ENCODE measurements at regions not wholly inside any gene's neighbourhood (a gene's known extent, or its start where the extent isn't known, plus 50 kb on each side); places are given as distances from the start of the nearest gene placed in this dataset.

GRCh38 chr11:113528982-113529381 is 53.8 kb upstream of the DRD2 start:
- Histone ChIP-seq H3K9me3 (ENCODE audit: control insufficient read depth, insufficient read depth, low read depth, low read length) (no peaks in the 10 kb centered on the region), H3K4me3 (ENCODE audit: low read depth in 2 of 2, low read length in 2 of 2) (no peak overlapping the region), H3K36me3 (ENCODE audit: control insufficient read depth, insufficient read depth, low read length) (no peaks in the 10 kb centered on the region), H3K27ac (ENCODE audit: low read length) (no peak overlapping the region), H3K27me3 (ENCODE audit: control insufficient read depth, insufficient read depth, low read length) (peaks cover under 1% of the 10 kb centered on the region; the same call in 1 of the 2 replicates), H3K4me1 (ENCODE audit: control insufficient read depth, insufficient read depth, low read length) (no peaks in the 10 kb centered on the region)
- DNase-seq (ENCODE audit: low read depth, low spot score) = no peak
- POLR2A ChIA-PET = no interaction called here
- no peak for ATAC-seq
- CTCF ChIA-PET = no interaction called here
- BruUV-seq (replicated peaks) = no TSS peak
- no peak for TF ChIP-seq POLR2AphosphoS5 (IDR thresholded peaks at IDR 0.05; ENCODE audit: low read depth, low read length)
- TF ChIP-seq SIN3A (IDR thresholded peaks at IDR 0.05; ENCODE audit: borderline replicate concordance, insufficient read depth, low read depth, low read length) = no peak
- no peak for TF ChIP-seq TCF7L2 (IDR thresholded peaks at IDR 0.05; ENCODE audit: low read depth, low read length)
- no peak for TF ChIP-seq REST (IDR thresholded peaks at IDR 0.05; ENCODE audit: insufficient read depth in 1 of 2, low read depth in 2 of 2, low read length in 1 of 2)
- TF ChIP-seq, protein P1, sequence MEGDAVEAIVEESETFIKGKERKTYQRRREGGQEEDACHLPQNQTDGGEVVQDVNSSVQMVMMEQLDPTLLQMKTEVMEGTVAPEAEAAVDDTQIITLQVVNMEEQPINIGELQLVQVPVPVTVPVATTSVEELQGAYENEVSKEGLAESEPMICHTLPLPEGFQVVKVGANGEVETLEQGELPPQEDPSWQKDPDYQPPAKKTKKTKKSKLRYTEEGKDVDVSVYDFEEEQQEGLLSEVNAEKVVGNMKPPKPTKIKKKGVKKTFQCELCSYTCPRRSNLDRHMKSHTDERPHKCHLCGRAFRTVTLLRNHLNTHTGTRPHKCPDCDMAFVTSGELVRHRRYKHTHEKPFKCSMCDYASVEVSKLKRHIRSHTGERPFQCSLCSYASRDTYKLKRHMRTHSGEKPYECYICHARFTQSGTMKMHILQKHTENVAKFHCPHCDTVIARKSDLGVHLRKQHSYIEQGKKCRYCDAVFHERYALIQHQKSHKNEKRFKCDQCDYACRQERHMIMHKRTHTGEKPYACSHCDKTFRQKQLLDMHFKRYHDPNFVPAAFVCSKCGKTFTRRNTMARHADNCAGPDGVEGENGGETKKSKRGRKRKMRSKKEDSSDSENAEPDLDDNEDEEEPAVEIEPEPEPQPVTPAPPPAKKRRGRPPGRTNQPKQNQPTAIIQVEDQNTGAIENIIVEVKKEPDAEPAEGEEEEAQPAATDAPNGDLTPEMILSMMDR (IDR thresholded peaks at IDR 0.05) = no peak
- in situ Hi-C loops (cut with HindIII; ENCODE audit: low pct_unique_long_range_greater_than_20kb, low sequenced_read_pairs) (no loop called here), intact Hi-C loops (cut with micrococcal nuclease; ENCODE audit: unreplicated experiment) (no loop called here)

- Histone ChIP-seq H3K27ac (ENCODE audit: low read length) (no peak overlapping the region), H3K36me3 (ENCODE audit: control insufficient read depth, insufficient read depth, low read length) (no peaks in the 10 kb centered on the region), H3K9me3 (ENCODE audit: control insufficient read depth, insufficient read depth, low read depth, low read length) (no peaks in the 10 kb centered on the region), H3K4me3 (ENCODE audit: low read depth in 2 of 2, low read length in 2 of 2) (no peak overlapping the region), H3K4me1 (ENCODE audit: control insufficient read depth, insufficient read depth, low read length) (no peaks in the 10 kb centered on the region), H3K27me3 (ENCODE audit: control insufficient read depth, insufficient read depth, low read length) (no peaks in the 10 kb centered on the region; the same call in 1 of the 2 replicates)
- TF ChIP-seq TCF7L2 (IDR thresholded peaks at IDR 0.05; ENCODE audit: low read depth, low read length) = no peak
- no peak for TF ChIP-seq POLR2AphosphoS5 (IDR thresholded peaks at IDR 0.05; ENCODE audit: low read depth, low read length)
- TF ChIP-seq, protein P1 (IDR thresholded peaks at IDR 0.05) = no peak
- TF ChIP-seq REST (IDR thresholded peaks at IDR 0.05; ENCODE audit: insufficient read depth in 1 of 2, low read depth in 2 of 2, low read length in 1 of 2) = no peak
- TF ChIP-seq SIN3A (IDR thresholded peaks at IDR 0.05; ENCODE audit: borderline replicate concordance, insufficient read depth, low read depth, low read length) = no peak
- intact Hi-C loops (cut with micrococcal nuclease; ENCODE audit: unreplicated experiment) = no loop called here
- in situ Hi-C loops (cut with HindIII; ENCODE audit: low pct_unique_long_range_greater_than_20kb, low sequenced_read_pairs) = no loop called here
- BruUV-seq (replicated peaks) = no TSS peak
- POLR2A ChIA-PET = no interaction called here
- no peak for DNase-seq (ENCODE audit: low read depth, low spot score)
- CTCF ChIA-PET = no interaction called here
- ATAC-seq = no peak
Observed at GRCh38 chr11:113526521-113526920, 51.3 kb upstream of the DRD2 start.
